Kidney (tissue), 13 donors: ENCODE measurements at regions not wholly inside any gene's neighbourhood (a gene's known extent, or its start where the extent isn't known, plus 50 kb on each side); places are given as distances from the start of the nearest gene placed in this dataset.

Experiments
- DNase-seq, 5 donors: peaks; one replicate each; pipeline ENCODE4 v3.0.0-alpha.2; 2013 to 2020
- FAIRE-seq: peaks from 2 replicates; lab custom pipeline; 2012; peaks lifted over from hg19 to GRCh38; lab: Jason Lieb, UNC
- H3K27ac ChIP-seq, 2 donors: one replicate each; pipeline ENCODE4 v1.7.0; 2013; ENCODE audit warnings: low read depth in 2 of 2, low read length in 2 of 2, inconsistent platforms in 1 of 2
- H3K27me3 ChIP-seq: one replicate; pipeline ENCODE4 v1.7.1; 2013; ENCODE audit warnings: low read length, inconsistent platforms; ENCODE audit not compliant: control insufficient read depth, insufficient read depth
- H3K36me3 ChIP-seq, 3 donors: one replicate each; pipeline versions ENCODE4 v1.7.0 to v1.7.1; 2013; ENCODE audit warnings: low read length in 3 of 3, control low read depth in 1 of 3, inconsistent platforms in 1 of 3; ENCODE audit not compliant: insufficient read depth in 3 of 3, control insufficient read depth in 2 of 3
- H3K4me1 ChIP-seq, 3 donors: one replicate each; pipeline versions ENCODE4 v1.7.0 to v1.7.1; 2013; ENCODE audit warnings: low read length in 3 of 3, inconsistent platforms in 1 of 3, low read depth in 1 of 3; ENCODE audit not compliant: control insufficient read depth in 2 of 3, insufficient read depth in 2 of 3
- H3K4me3 ChIP-seq, 3 donors: one replicate each; pipeline versions ENCODE4 v1.7.0 to v1.8.1; 2013; ENCODE audit warnings: low read length in 3 of 3, control low read depth in 1 of 3, inconsistent platforms in 1 of 3
- H3K9ac ChIP-seq, 3 donors: one replicate each; pipeline versions ENCODE4 v1.7.0 to v1.7.1; 2013; ENCODE audit warnings: low read length in 3 of 3, control low read depth in 1 of 3, inconsistent platforms in 1 of 3
- H3K9me3 ChIP-seq, 3 donors: one replicate each; pipeline versions ENCODE4 v1.7.0 to v1.7.1; 2013; ENCODE audit warnings: low read length in 3 of 3, control low read depth in 1 of 3, inconsistent platforms in 1 of 3; ENCODE audit not compliant: control insufficient read depth in 2 of 3, insufficient read depth in 1 of 3
- intact Hi-C: fragments of 100-400 bp; cut with DNase I; formaldehyde crosslinking; loops from one replicate; pipeline ENCODE4 v1.11.1; 2022
- TF ChIP-seq, protein P1 (sequence below): IDR thresholded peaks from 3 replicates; pipeline ENCODE4 v1.5.1; 2012; ENCODE audit warnings: mild to moderate bottlenecking, moderate library complexity, borderline replicate concordance; ENCODE audit not compliant: insufficient read depth; ENCODE audit errors: extremely low read depth
- donor health status: control.
- donor health status: control.
- donor health status: control.
- donor health status: control.
- donor health status: control.
- donor health status: DM: yes; HTN: yes; CAD: no.
- donor health status: Normal renal cell carcinoma (clear cell type).

DNA sequence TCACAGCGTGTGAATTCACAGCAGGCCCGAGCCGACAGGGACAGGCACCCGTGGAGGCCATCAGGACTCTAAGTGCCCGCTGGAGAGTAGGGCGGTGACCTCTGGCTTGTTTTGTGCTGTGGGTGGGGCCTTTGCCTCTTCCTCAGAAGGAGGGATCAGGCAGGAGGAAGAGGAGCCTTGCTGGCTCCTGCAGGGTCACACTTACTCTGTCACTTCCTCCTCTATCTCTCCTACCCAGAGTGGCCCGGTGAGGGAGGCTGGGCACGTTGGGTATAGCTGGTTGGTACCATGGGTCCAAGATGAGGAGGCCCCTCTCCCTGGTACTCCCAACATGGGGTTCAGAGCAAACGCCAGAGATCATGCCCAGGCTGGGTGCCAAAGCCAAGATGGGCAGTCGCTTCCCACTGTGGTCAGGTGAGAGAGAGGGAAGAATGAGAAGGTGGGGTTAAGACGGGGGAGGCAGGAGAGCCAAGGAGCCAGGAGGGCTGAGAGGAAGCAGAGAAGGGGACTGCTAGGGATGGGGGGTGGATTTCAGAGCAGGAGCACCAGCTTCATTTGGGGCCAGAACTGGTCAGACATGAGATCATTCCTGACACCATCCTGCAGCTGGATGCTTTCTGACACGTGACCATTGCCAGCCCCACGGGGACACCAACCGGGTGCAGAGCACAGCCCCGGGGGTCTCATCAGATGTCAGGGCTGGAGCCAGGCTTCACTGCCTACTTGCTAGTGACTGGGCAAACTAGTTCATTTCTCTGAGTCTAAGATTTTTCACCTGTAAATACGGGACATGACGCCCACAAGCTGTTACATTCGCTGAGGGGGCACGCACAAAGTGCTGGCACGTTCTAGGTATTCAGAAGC is 54.8 kb upstream of the CACUL1 start:
- intact Hi-C loops, result no loop called here
- H3K36me3 ChIP-seq, result no peaks in the 10 kb centered on the region
- DNase-seq (no peak), FAIRE-seq (no peak)
- TF ChIP-seq, protein P1, sequence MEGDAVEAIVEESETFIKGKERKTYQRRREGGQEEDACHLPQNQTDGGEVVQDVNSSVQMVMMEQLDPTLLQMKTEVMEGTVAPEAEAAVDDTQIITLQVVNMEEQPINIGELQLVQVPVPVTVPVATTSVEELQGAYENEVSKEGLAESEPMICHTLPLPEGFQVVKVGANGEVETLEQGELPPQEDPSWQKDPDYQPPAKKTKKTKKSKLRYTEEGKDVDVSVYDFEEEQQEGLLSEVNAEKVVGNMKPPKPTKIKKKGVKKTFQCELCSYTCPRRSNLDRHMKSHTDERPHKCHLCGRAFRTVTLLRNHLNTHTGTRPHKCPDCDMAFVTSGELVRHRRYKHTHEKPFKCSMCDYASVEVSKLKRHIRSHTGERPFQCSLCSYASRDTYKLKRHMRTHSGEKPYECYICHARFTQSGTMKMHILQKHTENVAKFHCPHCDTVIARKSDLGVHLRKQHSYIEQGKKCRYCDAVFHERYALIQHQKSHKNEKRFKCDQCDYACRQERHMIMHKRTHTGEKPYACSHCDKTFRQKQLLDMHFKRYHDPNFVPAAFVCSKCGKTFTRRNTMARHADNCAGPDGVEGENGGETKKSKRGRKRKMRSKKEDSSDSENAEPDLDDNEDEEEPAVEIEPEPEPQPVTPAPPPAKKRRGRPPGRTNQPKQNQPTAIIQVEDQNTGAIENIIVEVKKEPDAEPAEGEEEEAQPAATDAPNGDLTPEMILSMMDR, result no peak
- no peak overlapping the region for H3K27ac ChIP-seq
- H3K4me1 ChIP-seq, result no peaks in the 10 kb centered on the region
- no peak overlapping the region for H3K9ac ChIP-seq
- no peaks in the 10 kb centered on the region for H3K27me3 ChIP-seq
- H3K4me3 ChIP-seq, result no peak overlapping the region
- H3K9me3 ChIP-seq, result no peaks in the 10 kb centered on the region

- FAIRE-seq (no peak), DNase-seq (no peak)
- Histone ChIP-seq H3K27me3 (no peaks in the 10 kb centered on the region), H3K9ac (no peak overlapping the region), H3K36me3 (no peaks in the 10 kb centered on the region), H3K4me1 (no peaks in the 10 kb centered on the region), H3K9me3 (peaks cover 0 to 4% (median 0%) of the 10 kb centered on the region in 3 donors), H3K27ac (no peak overlapping the region), H3K4me3 (no peak overlapping the region)
- TF ChIP-seq, protein P1, result no peak
- intact Hi-C loops, result no loop called here
Observed at GRCh38 chr10:118810796-118811505, 56.2 kb upstream of the CACUL1 start.

DNA sequence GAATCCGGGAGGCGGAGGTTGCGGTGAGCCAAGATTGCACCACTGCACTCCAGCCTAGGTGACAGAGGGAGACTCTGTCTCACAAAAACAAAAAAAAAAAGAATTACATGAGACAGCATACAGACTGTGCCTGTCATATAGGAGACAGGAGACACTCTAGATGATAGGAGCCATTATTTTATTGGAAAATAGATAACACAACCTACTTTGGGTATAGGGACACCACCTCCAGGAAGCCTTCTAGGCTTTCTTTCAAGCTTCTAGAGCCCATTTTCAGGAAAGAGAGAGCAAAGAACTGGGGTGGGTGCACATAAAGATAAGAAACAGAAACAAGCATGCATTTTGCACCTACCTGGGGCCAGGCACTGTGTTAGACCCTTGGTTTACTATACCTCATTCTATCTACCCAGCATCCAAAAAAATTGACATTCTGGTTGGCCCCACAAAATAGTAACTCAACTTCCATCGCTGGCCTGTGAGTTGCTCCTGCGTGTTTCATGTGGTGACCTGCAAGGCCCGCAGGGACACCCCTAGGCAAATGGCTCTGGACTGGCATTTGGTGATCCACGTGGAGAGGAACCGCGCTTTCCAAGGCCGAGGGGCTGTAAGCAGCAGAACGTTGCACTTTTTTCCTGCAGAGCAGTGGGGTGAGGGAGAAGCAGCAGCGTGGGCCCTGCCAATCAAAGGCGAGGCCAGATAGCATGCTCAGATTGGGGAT is 57.1 kb upstream of the CACUL1 start:
- Histone ChIP-seq H3K27ac (no peak overlapping the region), H3K4me1 (no peaks in the 10 kb centered on the region), H3K9me3 (peaks cover 0 to 4% (median 0%) of the 10 kb centered on the region in 3 donors), H3K27me3 (no peaks in the 10 kb centered on the region), H3K9ac (no peak overlapping the region), H3K36me3 (no peaks in the 10 kb centered on the region), H3K4me3 (no peak overlapping the region)
- DNase-seq (no peak), FAIRE-seq (no peak)
- intact Hi-C loops, result no loop called here
- TF ChIP-seq, protein P1, result no peak
